Lower leg skin (tissue), 4 donors: ENCODE measurements at regions not wholly inside any gene's neighbourhood (a gene's known extent, or its start where the extent isn't known, plus 50 kb on each side); places are given as distances from the start of the nearest gene placed in this dataset.

Experiments used
- DNase-seq, 2 donors: peaks; one replicate each; pipeline ENCODE4 v3.0.0-alpha.2; 2019; ENCODE audit warnings: low spot score in 2 of 2
- H3K4me3 ChIP-seq: fragments of 200-600 bp; sonication (generic); 2 replicates; pipeline ENCODE4 v1.5.1; 2017; ENCODE audit warnings: mild to moderate bottlenecking, low read depth; ENCODE audit not compliant: poor library complexity, severe bottlenecking
- POLR2A ChIP-seq, 2 donors: fragments of 450-650 bp; IDR thresholded peaks; one replicate each; pipeline ENCODE4 v1.6.1; 2016 to 2017; ENCODE audit warnings: antibody characterized with exemption in 2 of 2, mild to moderate bottlenecking in 1 of 2, moderate library complexity in 1 of 2
- WGBS, 2 donors: methylation state at CpG; one replicate each; pipeline ENCODE4 v1.1.5; 2018; 5-methylcytosine and 5-hydroxymethylcytosine counted together
- intact Hi-C: fragments of 100-400 bp; cut with DNase I; formaldehyde crosslinking; loops from one replicate; pipeline ENCODE4 v1.15.0; 2023; ENCODE audit warnings: low total_unique reads
- TF ChIP-seq, protein P1 (sequence below), 3 donors: fragments of 450-650 bp; IDR thresholded peaks; one replicate each; pipeline ENCODE4 v1.5.1; 2016; ENCODE audit warnings: antibody characterized with exemption in 3 of 3, mild to moderate bottlenecking in 3 of 3, moderate library complexity in 2 of 3

DNA sequence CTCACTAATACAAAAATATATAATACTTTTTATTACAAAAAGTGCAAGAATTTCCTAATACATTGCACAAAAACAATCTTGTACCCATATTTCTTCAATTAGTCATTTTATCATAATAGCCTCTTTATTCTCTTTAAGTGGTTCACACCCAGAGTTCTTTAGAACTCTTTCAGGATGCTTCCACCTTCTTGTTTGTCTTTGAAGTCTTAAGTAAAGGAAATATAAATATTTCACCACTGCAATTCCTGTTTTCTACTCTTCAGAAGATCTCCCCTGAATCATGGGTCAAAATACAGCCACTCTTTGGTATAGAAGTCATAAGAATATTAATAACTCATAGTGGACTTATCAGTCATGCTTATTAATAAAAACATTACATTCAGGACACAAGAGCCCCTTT, 293.0 kb downstream of the ATPSCKMT start:
- intact Hi-C loops = no loop called here
- DNase-seq = no peak
- no peak overlapping the region for H3K4me3 ChIP-seq
- no peak for TF ChIP-seq POLR2A (IDR thresholded peaks at IDR 0.05)
- TF ChIP-seq, protein P1, sequence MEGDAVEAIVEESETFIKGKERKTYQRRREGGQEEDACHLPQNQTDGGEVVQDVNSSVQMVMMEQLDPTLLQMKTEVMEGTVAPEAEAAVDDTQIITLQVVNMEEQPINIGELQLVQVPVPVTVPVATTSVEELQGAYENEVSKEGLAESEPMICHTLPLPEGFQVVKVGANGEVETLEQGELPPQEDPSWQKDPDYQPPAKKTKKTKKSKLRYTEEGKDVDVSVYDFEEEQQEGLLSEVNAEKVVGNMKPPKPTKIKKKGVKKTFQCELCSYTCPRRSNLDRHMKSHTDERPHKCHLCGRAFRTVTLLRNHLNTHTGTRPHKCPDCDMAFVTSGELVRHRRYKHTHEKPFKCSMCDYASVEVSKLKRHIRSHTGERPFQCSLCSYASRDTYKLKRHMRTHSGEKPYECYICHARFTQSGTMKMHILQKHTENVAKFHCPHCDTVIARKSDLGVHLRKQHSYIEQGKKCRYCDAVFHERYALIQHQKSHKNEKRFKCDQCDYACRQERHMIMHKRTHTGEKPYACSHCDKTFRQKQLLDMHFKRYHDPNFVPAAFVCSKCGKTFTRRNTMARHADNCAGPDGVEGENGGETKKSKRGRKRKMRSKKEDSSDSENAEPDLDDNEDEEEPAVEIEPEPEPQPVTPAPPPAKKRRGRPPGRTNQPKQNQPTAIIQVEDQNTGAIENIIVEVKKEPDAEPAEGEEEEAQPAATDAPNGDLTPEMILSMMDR (IDR thresholded peaks at IDR 0.05) = no peak

DNA sequence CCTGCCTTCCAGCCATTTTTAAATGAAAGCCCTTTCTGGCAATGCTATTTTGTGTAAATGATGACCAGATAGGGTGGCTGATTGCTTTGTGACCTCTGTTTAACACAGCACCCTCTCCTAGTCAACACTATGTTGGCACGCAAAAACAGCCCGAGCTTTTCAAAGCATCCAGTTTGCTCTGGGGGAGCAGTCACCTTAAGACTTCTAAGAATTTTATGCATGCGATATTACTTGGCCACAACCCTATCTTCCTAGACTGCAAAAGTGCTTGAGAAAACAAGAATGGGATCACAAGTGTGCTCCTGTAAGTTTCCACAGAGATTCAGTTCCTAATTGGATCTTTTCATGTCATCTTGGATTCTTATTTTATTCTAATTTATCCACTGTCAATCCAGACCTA, 294.1 kb downstream of the ATPSCKMT start:
- no peak overlapping the region for H3K4me3 ChIP-seq
- intact Hi-C loops = no loop called here
- 84 to 88% methylated on average over 3 of the region's 3 CpGs for WGBS, 2 donors
- TF ChIP-seq, protein P1 (IDR thresholded peaks at IDR 0.05) = no peak
- TF ChIP-seq POLR2A (IDR thresholded peaks at IDR 0.05) = no peak
- no peak for DNase-seq

- no peak for TF ChIP-seq POLR2A (IDR thresholded peaks at IDR 0.05)
- TF ChIP-seq, protein P1 (IDR thresholded peaks at IDR 0.05) = no peak
- intact Hi-C loops = no loop called here
- no peak overlapping the region for H3K4me3 ChIP-seq
Measured at GRCh38 chr5:9954869-9955268, 294.8 kb downstream of the ATPSCKMT start.

DNA sequence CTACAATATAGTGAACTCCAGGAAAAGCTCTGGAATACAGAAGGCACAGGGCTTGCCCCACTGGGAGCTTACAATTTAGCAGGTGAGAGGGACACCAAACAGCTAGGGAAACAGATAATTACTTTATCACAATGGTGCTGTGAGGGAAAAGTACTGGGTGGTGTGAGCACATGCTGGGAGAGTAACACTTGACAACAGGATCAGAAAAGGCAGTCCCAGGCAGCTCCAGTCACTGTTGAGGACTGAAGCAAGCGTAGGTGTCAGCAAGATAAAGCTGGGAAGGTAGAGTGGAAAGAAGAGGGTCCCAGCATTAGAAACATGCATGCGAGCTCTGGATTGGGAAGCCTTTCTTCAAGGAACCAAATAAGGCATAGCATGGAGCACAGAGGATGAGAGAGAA, 296.0 kb downstream of the ATPSCKMT start:
- TF ChIP-seq POLR2A (IDR thresholded peaks at IDR 0.05) = no peak
- TF ChIP-seq, protein P1 (IDR thresholded peaks at IDR 0.05) = no peak
- no peak for DNase-seq
- intact Hi-C loops = no loop called here
- no peak overlapping the region for H3K4me3 ChIP-seq
- 80 to 96% methylated on average over 2 of the region's 2 CpGs for WGBS, 2 donors

More at GRCh38 chr5:9954869-9955268, 294.8 kb downstream of the ATPSCKMT start:
- no peak for DNase-seq
- WGBS, 2 donors = 30 to 44% methylated on average over 2 of the region's 2 CpGs

- no peak for TF ChIP-seq POLR2A (IDR thresholded peaks at IDR 0.05)
- TF ChIP-seq, protein P1 (IDR thresholded peaks at IDR 0.05) = no peak
- no peak overlapping the region for H3K4me3 ChIP-seq
- intact Hi-C loops = no loop called here
- WGBS, 2 donors = 52 to 67% methylated on average over 6 of the region's 6 CpGs
- no peak for DNase-seq
Measured at GRCh38 chr5:9951865-9952516, 297.7 kb downstream of the ATPSCKMT start.

DNA sequence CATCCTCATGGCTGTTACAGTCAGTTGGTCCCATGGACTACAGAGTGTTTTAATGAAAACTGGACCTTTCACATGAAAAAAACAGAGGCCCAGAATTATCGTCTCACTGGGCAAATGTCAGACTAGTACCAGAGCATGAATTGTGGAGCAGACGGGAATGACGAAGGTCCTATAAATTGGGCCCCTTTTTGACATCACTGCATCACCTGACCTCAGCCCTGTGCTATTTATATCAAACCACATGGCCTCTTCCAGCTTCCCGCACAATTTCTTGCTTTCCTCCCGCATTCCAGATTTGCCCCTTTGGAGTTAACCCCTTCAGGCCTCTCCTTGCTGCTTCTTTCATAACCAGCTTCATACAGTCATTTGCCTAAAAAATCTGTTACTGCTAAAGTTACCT, 301.7 kb downstream of the ATPSCKMT start:
- H3K4me3 ChIP-seq = no peak overlapping the region
- no peak for TF ChIP-seq POLR2A (IDR thresholded peaks at IDR 0.05)
- TF ChIP-seq, protein P1 (IDR thresholded peaks at IDR 0.05) = no peak
- 43 to 56% methylated on average over 5 of the region's 5 CpGs for WGBS, 2 donors
- no peak for DNase-seq
- intact Hi-C loops = no loop called here
